PC-3 (cell line): ENCODE measurements at regions not wholly inside any gene's neighbourhood (a gene's known extent, or its start where the extent isn't known, plus 50 kb on each side); places are given as distances from the start of the nearest gene placed in this dataset.

Experiments used
- ATAC-seq: fragments of 200-7000 bp; cut with Tn5 transposase; 2 replicates; pipeline ENCODE4 v1.9.1; 2020; ENCODE audit warnings: mild to moderate bottlenecking, moderate library complexity
- BruUV-seq: library from RNA; stranded (reverse); fragments of 400-500 nt; replicated peaks from 2 replicates; lab custom pipeline; 2021; lab: Mats Ljungman, UMichigan
- CTCF ChIA-PET: fragments of 300-600 bp; sonication (Branson Sonifier 250); formaldehyde crosslinking; loops from one replicate; lab custom pipeline; 2022; ENCODE audit warnings: antibody characterized with exemption; lab: Charles Lee
- POLR2A ChIA-PET: fragments of 300-600 bp; sonication (Branson Sonifier 250); formaldehyde crosslinking; loops from one replicate; lab custom pipeline; 2022; ENCODE audit warnings: antibody characterized with exemption; ENCODE audit not compliant: unreplicated experiment; lab: Charles Lee
- DNase-seq: peaks from one replicate; pipeline ENCODE4 v3.0.0-alpha.2; 2015
- H2AFZ ChIP-seq: fragments of 300-600 bp; sonication (generic); 2 replicates; pipeline ENCODE4 v1.6.0; 2016; ENCODE audit warnings: antibody characterized with exemption, low read length
- H3F3A ChIP-seq: fragments of 300-600 bp; sonication (generic); one replicate; pipeline ENCODE4 v1.6.0; 2017; ENCODE audit warnings: antibody characterized with exemption, low read length, control low read depth, mild to moderate bottlenecking; ENCODE audit not compliant: unreplicated experiment
- H3K27ac ChIP-seq: fragments of 300-600 bp; sonication (generic); 2 replicates; pipeline ENCODE4 v1.5.1; 2016; ENCODE audit warnings: mild to moderate bottlenecking, low read length
- H3K27me3 ChIP-seq: fragments of 300-600 bp; sonication (generic); 2 replicates; pipeline ENCODE4 v1.6.1; 2016; ENCODE audit warnings: low read length, mixed read lengths
- H3K36me3 ChIP-seq: fragments of 300-600 bp; sonication (generic); 2 replicates; pipeline ENCODE4 v1.6.1; 2016; ENCODE audit warnings: low read depth, mixed run types, low read length, mixed read lengths
- H3K4me1 ChIP-seq: fragments of 300-600 bp; sonication (generic); 2 replicates; pipeline ENCODE4 v1.5.1; 2016; ENCODE audit warnings: low read length; ENCODE audit not compliant: insufficient read depth
- H3K4me2 ChIP-seq: fragments of 300-600 bp; sonication (generic); 2 replicates; pipeline ENCODE4 v1.6.0; 2016; ENCODE audit warnings: low read length
- H3K4me3 ChIP-seq: fragments of 300-600 bp; sonication (generic); 2 replicates; pipeline ENCODE4 v1.5.1; 2016; ENCODE audit warnings: mild to moderate bottlenecking, low read length, mixed read lengths
- H3K79me2 ChIP-seq: fragments of 300-600 bp; sonication (generic); 2 replicates; pipeline ENCODE4 v1.6.1; 2017; ENCODE audit warnings: low read length, mixed read lengths
- H3K9ac ChIP-seq: fragments of 300-600 bp; sonication (generic); 2 replicates; pipeline ENCODE4 v1.6.0; 2016; ENCODE audit warnings: mild to moderate bottlenecking, low read length
- H3K9me2 ChIP-seq: fragments of 300-600 bp; sonication (generic); replicated peaks from 2 replicates; pipeline ENCODE4 v1.6.1; 2016; ENCODE audit warnings: mixed run types, low read length, mixed read lengths
- H3K9me3 ChIP-seq: fragments of 300-600 bp; sonication (generic); 2 replicates; pipeline ENCODE4 v1.6.1; 2016; ENCODE audit warnings: low read length, mixed read lengths
- H4K20me1 ChIP-seq: fragments of 300-600 bp; sonication (generic); 2 replicates; pipeline ENCODE4 v1.6.1; 2016; ENCODE audit warnings: low read length, mixed read lengths
- CTCF ChIP-seq: fragments of 300-600 bp; sonication (generic); conservative IDR thresholded peaks from 2 replicates; pipeline ENCODE4 v1.5.1; 2017; ENCODE audit warnings: antibody characterized with exemption, low read depth, mild to moderate bottlenecking, low read length
- EZH2 ChIP-seq: fragments of 300-600 bp; sonication (generic); IDR thresholded peaks from one replicate; pipeline ENCODE4 v1.6.1; 2017; ENCODE audit warnings: antibody characterized with exemption, mild to moderate bottlenecking, low read length; ENCODE audit not compliant: unreplicated experiment
- EZH2phosphoT487 ChIP-seq: fragments of 300-600 bp; sonication (generic); IDR thresholded peaks from 2 replicates; pipeline ENCODE4 v1.6.1; 2018; ENCODE audit warnings: mild to moderate bottlenecking, antibody characterized with exemption, low read length, borderline replicate concordance
- intact Hi-C: fragments of 100-400 bp; cut with micrococcal nuclease; formaldehyde crosslinking; loops from 2 replicates; pipeline ENCODE4 v1.9.0; 2023

GRCh38 chr21:23822760-23823159, 1784.5 kb downstream of the MRPL39 start:
- no peak for TF ChIP-seq EZH2
- no peak for TF ChIP-seq EZH2phosphoT487
- TF ChIP-seq CTCF: no peak
- ChIA-PET CTCF (no interaction called here), POLR2A (no interaction called here)
- DNase-seq (no peak), ATAC-seq (no peak)
- H3K79me2 ChIP-seq: no peaks in the 10 kb centered on the region
- H3K27ac ChIP-seq: no peak overlapping the region
- no peak overlapping the region for H3K9ac ChIP-seq
- no peaks in the 10 kb centered on the region for H3F3A ChIP-seq
- H3K27me3 ChIP-seq: no peaks in the 10 kb centered on the region
- no TSS peak for BruUV-seq
- no peaks in the 10 kb centered on the region for H4K20me1 ChIP-seq
- no peak overlapping the region for H2AFZ ChIP-seq
- H3K36me3 ChIP-seq: no peaks in the 10 kb centered on the region
- H3K4me2 ChIP-seq: no peak overlapping the region
- H3K9me2 ChIP-seq: no peaks in the 10 kb centered on the region
- H3K4me3 ChIP-seq: no peak overlapping the region
- no peaks in the 10 kb centered on the region for H3K9me3 ChIP-seq
- no peaks in the 10 kb centered on the region for H3K4me1 ChIP-seq
- intact Hi-C loops: no loop called here

- Histone ChIP-seq H3K9me2 (no peaks in the 10 kb centered on the region), H3K27me3 (no peaks in the 10 kb centered on the region), H2AFZ (no peak overlapping the region), H3K9ac (no peak overlapping the region), H4K20me1 (no peaks in the 10 kb centered on the region), H3K4me2 (no peak overlapping the region), H3K36me3 (no peaks in the 10 kb centered on the region), H3F3A (no peaks in the 10 kb centered on the region), H3K27ac (no peak overlapping the region), H3K79me2 (no peaks in the 10 kb centered on the region), H3K4me3 (no peak overlapping the region), H3K9me3 (no peaks in the 10 kb centered on the region), H3K4me1 (no peaks in the 10 kb centered on the region)
- ChIA-PET POLR2A (no interaction called here), CTCF (no interaction called here)
- intact Hi-C loops: no loop called here
- ATAC-seq (no peak), DNase-seq (no peak)
- BruUV-seq: no TSS peak
- no peak for TF ChIP-seq EZH2
- TF ChIP-seq CTCF: no peak
- TF ChIP-seq EZH2phosphoT487: no peak
Observed at GRCh38 chr21:23817337-23817736, 1789.9 kb downstream of the MRPL39 start.

GRCh38 chr21:23812485-23812884, 1794.8 kb downstream of the MRPL39 start:
- ATAC-seq: no peak
- no peaks in the 10 kb centered on the region for H3K4me1 ChIP-seq
- H3K79me2 ChIP-seq: no peaks in the 10 kb centered on the region
- POLR2A ChIA-PET: no interaction called here
- H3K9me3 ChIP-seq: no peaks in the 10 kb centered on the region
- no peak overlapping the region for H3K9ac ChIP-seq
- DNase-seq: no peak
- no peak overlapping the region for H2AFZ ChIP-seq
- H3K27ac ChIP-seq: no peak overlapping the region
- BruUV-seq: no TSS peak
- no peaks in the 10 kb centered on the region for H3K27me3 ChIP-seq
- H4K20me1 ChIP-seq: no peaks in the 10 kb centered on the region
- CTCF ChIA-PET: no interaction called here
- H3F3A ChIP-seq: no peaks in the 10 kb centered on the region
- no peak overlapping the region for H3K4me2 ChIP-seq
- TF ChIP-seq CTCF (no peak), EZH2 (no peak), EZH2phosphoT487 (no peak)
- H3K9me2 ChIP-seq: no peaks in the 10 kb centered on the region
- H3K4me3 ChIP-seq: no peak overlapping the region
- no peaks in the 10 kb centered on the region for H3K36me3 ChIP-seq
- intact Hi-C loops: no loop called here
